ENCODE measurements at regions not wholly inside any gene's neighbourhood (a gene's known extent, or its start where the extent isn't known, plus 50 kb on each side); places are given as distances from the start of the nearest gene placed in this dataset.
"Not testable (repeated sequence)": the region's sequence is repeated elsewhere in the genome, so short reads cannot be mapped to it uniquely, and the experiment has no call there.

- no peak for DNase-seq
- H3K27ac Mint-ChIP-seq = no peak overlapping the region
- H3K4me3 Mint-ChIP-seq = no peak overlapping the region
- H3K36me3 Mint-ChIP-seq (ENCODE audit: low read depth) = no peaks in the 10 kb centered on the region
- H3K9me3 Mint-ChIP-seq = peaks cover 2% of the 10 kb centered on the region
- H3K4me1 Mint-ChIP-seq (ENCODE audit: low read depth) = peaks cover 28% of the 10 kb centered on the region
- H3K27me3 Mint-ChIP-seq = no peaks in the 10 kb centered on the region
Measured at GRCh38 chr1:221988829-221989228, 246.9 kb upstream of the DUSP10 start.

DNA sequence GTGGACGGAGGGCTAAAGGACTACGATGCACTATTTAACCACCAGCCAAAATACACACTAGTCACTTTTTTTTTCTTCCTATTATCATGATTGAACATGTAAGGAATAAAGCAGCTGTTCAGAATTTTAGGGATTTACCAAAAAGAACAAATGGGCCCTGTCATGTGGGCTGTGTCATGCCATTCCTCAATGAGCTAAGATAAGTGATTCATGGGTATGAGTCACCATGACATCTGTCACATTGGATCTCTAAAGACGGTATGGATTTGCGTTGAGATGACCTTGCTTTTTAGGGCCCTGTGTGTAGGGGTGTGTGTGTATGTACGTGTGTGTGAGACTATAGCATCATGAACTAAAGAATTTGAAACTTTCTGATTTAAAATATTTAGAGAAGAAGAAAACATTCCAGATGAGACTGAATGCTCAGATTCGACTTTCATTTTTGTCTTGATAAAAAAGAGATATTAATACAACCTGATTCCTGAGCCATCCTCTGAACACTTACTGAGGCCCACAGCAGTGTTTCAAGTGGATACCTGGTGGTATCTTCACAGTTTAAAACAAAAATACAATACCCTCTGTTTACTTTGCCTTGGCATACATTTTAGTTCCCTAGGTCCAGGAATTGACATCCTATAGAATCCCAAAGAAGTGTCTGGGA, 246.1 kb upstream of the DUSP10 start:
- Mint-ChIP-seq H3K4me3 (no peak overlapping the region), H3K27me3 (peaks cover 7% of the 10 kb centered on the region), H3K4me1 (ENCODE audit: low read depth) (peaks cover 21% of the 10 kb centered on the region), H3K9me3 (peaks cover 2% of the 10 kb centered on the region), H3K36me3 (ENCODE audit: low read depth) (no peaks in the 10 kb centered on the region), H3K27ac (no peak overlapping the region)
- DNase-seq = no peak

DNA sequence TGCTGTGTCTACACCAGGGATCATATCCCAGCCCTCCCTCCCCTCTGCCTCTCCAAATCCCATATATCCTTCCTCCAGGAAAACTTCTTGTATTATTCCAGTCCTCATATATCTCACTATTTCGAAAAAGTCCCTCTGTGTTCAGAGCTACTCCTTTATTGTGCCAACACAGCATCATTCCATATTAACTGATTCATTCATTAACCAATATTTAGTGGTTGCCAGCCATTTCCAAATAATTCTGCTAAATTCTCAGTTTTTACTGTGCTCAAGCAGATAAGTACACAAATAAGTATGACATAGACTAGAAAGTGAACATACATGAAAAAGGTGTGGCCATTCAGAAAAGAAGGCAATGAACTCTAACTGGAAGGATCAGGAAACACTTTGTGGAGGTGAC, 241.6 kb upstream of the DUSP10 start:
- no peaks in the 10 kb centered on the region for H3K9me3 Mint-ChIP-seq
- H3K4me1 Mint-ChIP-seq (ENCODE audit: low read depth) = peaks cover 12% of the 10 kb centered on the region
- H3K27ac Mint-ChIP-seq = no peak overlapping the region
- H3K36me3 Mint-ChIP-seq (ENCODE audit: low read depth) = no peaks in the 10 kb centered on the region
- H3K27me3 Mint-ChIP-seq = peaks cover 7% of the 10 kb centered on the region
- H3K4me3 Mint-ChIP-seq = no peak overlapping the region
- no peak for DNase-seq

- H3K27me3 Mint-ChIP-seq = peaks cover 7% of the 10 kb centered on the region
- H3K27ac Mint-ChIP-seq = no peak overlapping the region
- DNase-seq = no peak
- peaks cover 5% of the 10 kb centered on the region for H3K4me1 Mint-ChIP-seq (ENCODE audit: low read depth)
- no peaks in the 10 kb centered on the region for H3K36me3 Mint-ChIP-seq (ENCODE audit: low read depth)
- H3K4me3 Mint-ChIP-seq = no peak overlapping the region
- H3K9me3 Mint-ChIP-seq = no peaks in the 10 kb centered on the region
Measured at GRCh38 chr1:221981461-221981860, 239.6 kb upstream of the DUSP10 start.

DNA sequence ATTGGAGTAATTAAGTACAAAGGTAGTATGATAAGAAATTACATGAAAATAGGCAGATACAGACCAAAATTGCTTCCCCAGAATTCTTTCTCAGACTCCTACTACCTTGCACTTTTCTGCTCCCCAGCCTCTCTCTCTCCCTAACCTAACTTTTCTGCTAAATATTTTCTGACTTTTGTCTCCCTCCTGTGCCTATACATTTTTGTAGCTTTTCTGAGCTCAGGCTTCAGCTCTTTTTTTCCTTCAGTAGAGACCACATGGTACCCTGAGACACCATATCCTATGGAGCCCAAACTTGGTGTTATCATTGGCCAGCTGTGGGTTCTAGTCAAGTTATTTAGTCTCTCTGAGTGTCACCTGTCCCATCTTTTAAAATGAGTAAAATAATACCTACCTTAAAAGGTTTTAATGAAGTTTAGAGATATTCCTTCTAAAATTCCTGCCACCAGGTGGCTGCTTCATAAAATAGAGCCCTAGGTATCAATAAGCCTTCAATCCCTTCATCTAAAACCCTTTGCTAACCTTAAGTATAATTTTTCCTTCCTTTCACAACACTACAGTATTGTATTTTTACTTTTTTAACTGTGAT, 237.6 kb upstream of the DUSP10 start:
- Mint-ChIP-seq H3K36me3 (ENCODE audit: low read depth) (no peaks in the 10 kb centered on the region), H3K27ac (no peak overlapping the region), H3K9me3 (no peaks in the 10 kb centered on the region), H3K4me3 (no peak overlapping the region), H3K27me3 (peaks cover 7% of the 10 kb centered on the region), H3K4me1 (ENCODE audit: low read depth) (peaks cover 5% of the 10 kb centered on the region)
- no peak for DNase-seq

GRCh38 chr1:221978631-221979334, 236.9 kb upstream of the DUSP10 start:
- not testable (repeated sequence) for H3K4me3 Mint-ChIP-seq; DNase-seq; H3K27ac Mint-ChIP-seq; H3K9me3 Mint-ChIP-seq; H3K4me1 Mint-ChIP-seq (ENCODE audit: low read depth); H3K36me3 Mint-ChIP-seq (ENCODE audit: low read depth); H3K27me3 Mint-ChIP-seq

DNA sequence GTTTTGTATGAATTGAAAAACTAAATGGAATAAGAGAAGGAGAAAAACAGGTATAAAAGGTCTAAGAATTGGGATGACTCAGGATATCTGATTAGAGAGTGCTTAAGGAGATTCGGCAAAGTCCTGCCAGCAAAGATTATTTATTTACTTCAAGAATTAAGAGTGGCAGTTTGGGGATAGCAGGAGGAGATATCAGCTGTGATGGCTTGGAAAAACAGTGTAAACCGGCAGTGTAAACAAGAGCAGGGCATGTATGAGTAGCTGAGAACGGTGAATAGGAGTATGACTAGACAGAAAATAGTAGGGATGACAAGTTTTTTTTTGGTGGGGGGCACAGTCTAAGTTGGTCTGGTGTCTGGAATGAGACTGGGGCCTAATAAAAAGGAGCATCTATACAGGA, 231.9 kb upstream of the DUSP10 start:
- not testable (repeated sequence) for H3K36me3 Mint-ChIP-seq (ENCODE audit: low read depth); H3K4me1 Mint-ChIP-seq (ENCODE audit: low read depth); DNase-seq; H3K4me3 Mint-ChIP-seq; H3K27ac Mint-ChIP-seq; H3K27me3 Mint-ChIP-seq; H3K9me3 Mint-ChIP-seq

- H3K4me3 Mint-ChIP-seq = no peak overlapping the region
- H3K27ac Mint-ChIP-seq = no peak overlapping the region
- H3K36me3 Mint-ChIP-seq (ENCODE audit: low read depth) = no peaks in the 10 kb centered on the region
- H3K9me3 Mint-ChIP-seq = no peaks in the 10 kb centered on the region
- H3K4me1 Mint-ChIP-seq (ENCODE audit: low read depth) = no peaks in the 10 kb centered on the region
- H3K27me3 Mint-ChIP-seq = no peaks in the 10 kb centered on the region
- no peak for DNase-seq
Measured at GRCh38 chr1:221972276-221973235, 230.7 kb upstream of the DUSP10 start.

DNA sequence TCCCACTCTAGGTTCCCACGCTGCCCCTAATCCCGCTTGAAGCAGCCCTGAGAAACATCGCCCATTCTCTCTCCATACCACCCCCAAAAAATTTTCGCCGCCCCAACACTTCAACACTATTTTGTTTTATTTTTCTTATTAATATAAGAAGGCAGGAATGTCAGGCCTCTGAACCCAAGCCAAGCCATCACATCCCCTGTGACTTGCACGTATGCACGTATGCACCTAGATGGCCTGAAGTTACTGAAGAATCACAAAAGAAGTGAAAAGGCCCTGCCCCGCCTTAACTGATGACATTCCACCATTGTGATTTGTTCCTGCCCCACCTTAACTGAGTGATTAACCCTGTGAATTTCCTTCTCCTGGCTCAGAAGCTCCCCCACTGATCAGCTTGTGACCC, 229.1 kb upstream of the DUSP10 start:
- not testable (repeated sequence) for H3K27ac Mint-ChIP-seq; H3K27me3 Mint-ChIP-seq; H3K9me3 Mint-ChIP-seq; H3K4me3 Mint-ChIP-seq; DNase-seq; H3K36me3 Mint-ChIP-seq (ENCODE audit: low read depth); H3K4me1 Mint-ChIP-seq (ENCODE audit: low read depth)

DNA sequence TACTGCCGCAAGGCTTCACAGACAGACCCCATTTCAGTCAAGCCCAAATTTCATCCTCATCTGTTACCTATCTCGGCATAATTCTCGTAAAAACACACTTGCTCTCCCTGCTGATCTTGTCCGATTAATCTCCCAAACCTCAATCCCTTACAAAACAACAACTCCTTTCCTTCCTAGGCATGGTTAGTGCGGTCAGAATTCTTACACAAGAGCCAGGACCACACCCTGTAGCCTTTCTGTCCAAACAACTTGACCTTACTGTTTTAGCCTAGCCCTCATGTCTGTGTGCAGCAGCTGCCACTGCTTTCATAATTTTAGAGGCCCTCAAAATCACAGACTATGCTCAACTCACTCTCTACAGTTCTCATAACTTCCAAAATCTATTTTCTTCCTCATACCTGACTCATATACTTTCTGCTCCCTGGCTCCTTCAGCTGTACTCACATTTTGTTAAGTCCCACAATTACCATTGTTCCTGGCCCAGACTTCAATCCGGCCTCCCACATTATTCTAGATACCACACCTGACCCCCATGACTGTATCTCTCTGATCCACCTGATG, 227.5 kb upstream of the DUSP10 start:
- not testable (repeated sequence) for H3K4me1 Mint-ChIP-seq (ENCODE audit: low read depth); H3K9me3 Mint-ChIP-seq; H3K4me3 Mint-ChIP-seq; H3K36me3 Mint-ChIP-seq (ENCODE audit: low read depth); DNase-seq; H3K27ac Mint-ChIP-seq; H3K27me3 Mint-ChIP-seq

- H3K27ac Mint-ChIP-seq; H3K36me3 Mint-ChIP-seq (ENCODE audit: low read depth); H3K4me3 Mint-ChIP-seq; H3K4me1 Mint-ChIP-seq (ENCODE audit: low read depth); H3K27me3 Mint-ChIP-seq; H3K9me3 Mint-ChIP-seq; DNase-seq: not testable (repeated sequence)
Measured at GRCh38 chr1:221967538-221967937, 225.6 kb upstream of the DUSP10 start.

DNA sequence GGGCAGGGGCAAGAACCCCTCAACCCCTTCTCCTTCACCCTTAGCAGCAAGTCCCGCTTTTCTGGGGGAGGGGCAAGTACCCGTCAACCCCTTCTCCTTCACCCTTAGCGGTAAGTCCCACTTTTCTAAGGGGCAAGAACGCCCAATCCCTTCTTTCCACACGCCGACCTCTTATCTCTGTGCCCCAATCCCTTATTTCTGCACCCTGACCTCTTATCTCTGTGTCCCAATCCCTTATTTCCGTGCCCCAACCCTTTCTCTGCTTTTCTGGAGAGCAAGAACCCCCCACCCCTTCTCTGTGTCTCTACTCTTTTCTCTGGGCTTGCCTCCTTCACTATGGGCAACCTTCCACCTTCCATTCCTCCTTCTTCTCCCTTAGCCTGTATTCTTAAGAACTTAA, 225.0 kb upstream of the DUSP10 start:
- H3K9me3 Mint-ChIP-seq; DNase-seq; H3K27ac Mint-ChIP-seq; H3K27me3 Mint-ChIP-seq; H3K36me3 Mint-ChIP-seq (ENCODE audit: low read depth); H3K4me3 Mint-ChIP-seq; H3K4me1 Mint-ChIP-seq (ENCODE audit: low read depth): not testable (repeated sequence)

- H3K27ac Mint-ChIP-seq; H3K4me3 Mint-ChIP-seq; H3K9me3 Mint-ChIP-seq; H3K27me3 Mint-ChIP-seq; DNase-seq; H3K36me3 Mint-ChIP-seq (ENCODE audit: low read depth): not testable (repeated sequence)
- peaks cover 16% of the 10 kb centered on the region for H3K4me1 Mint-ChIP-seq (ENCODE audit: low read depth)
Measured at GRCh38 chr1:221965891-221966290, 224.0 kb upstream of the DUSP10 start.

DNA sequence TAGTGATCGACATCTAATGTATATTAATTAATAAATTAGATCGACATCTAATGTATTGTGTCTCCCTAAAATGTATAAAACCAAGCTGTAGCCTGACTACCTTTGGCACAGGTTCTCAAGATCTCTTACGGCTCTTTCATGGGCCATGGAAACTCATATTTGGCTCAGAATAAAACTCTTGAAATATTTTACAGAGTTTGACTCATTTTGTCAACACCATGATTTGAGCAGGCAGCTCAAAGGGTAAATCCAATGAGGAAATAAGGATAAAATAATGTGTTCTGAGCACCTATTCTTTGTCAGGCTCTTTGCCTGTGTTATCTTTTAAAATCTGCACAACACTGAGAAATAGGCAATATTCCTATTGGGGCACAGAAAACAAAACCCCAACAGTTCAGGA, 223.4 kb upstream of the DUSP10 start:
- Mint-ChIP-seq H3K36me3 (ENCODE audit: low read depth) (no peaks in the 10 kb centered on the region), H3K27me3 (no peaks in the 10 kb centered on the region), H3K9me3 (no peaks in the 10 kb centered on the region), H3K27ac (no peak overlapping the region), H3K4me1 (ENCODE audit: low read depth) (peaks cover 19% of the 10 kb centered on the region), H3K4me3 (no peak overlapping the region)
- no peak for DNase-seq
